ENCODE measurements at regions not wholly inside any gene's neighbourhood (a gene's known extent, or its start where the extent isn't known, plus 50 kb on each side); places are given as distances from the start of the nearest gene placed in this dataset.
A peak's percentile ranks its signal among the peaks of the same experiment; 100 is the strongest.

DNA sequence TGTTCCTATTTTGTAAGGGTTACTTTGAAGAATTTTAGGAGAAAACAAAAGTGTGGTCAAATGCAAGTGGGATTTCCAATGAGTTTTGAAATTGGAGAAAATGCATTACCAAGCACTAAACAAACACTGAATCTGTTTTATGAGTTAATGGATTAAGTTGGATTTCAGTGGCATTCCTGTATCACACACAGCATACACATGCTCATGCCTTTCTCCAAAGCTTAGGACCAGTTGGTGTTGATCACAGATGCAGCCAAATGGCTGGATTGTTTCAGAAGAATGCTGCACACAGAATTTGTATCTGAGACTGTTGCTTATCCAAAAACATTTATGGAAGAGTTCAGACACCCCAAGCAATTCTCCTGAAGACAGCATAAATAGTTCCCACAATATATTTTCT lies 611.1 kb downstream of the ACTL7B start:
- DNase-seq (ENCODE audit: low read depth): no peak

- no peak for DNase-seq (ENCODE audit: low read depth)
Observed at GRCh38 chr9:108241384-108242073, 614.3 kb downstream of the ACTL7B start.

GRCh38 chr9:108239696-108240321 lies 616.0 kb downstream of the ACTL7B start:
- no peak for DNase-seq (ENCODE audit: low read depth)

DNA sequence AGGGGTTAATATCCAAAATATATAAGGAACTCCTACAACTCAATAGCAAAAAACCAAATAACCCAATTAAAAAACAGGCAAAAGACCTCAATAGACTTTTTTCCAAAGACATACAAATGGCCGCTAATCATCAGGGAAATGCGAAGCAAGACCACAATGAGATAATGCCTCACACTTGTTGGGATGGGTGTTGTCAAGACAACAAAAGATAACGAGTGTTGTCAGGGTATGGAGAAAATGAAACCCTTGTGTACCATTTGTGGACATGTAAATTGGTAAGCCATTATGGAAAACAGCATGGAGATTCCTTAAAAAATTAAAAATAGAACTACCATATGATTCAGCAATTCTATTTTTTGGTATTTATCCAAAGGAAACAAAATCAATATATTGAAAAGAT lies 620.2 kb downstream of the ACTL7B start:
- DNase-seq (ENCODE audit: low read depth): no peak

- peak; percentile 46 for DNase-seq (ENCODE audit: low read depth)
Observed at GRCh38 chr9:108234811-108235210, 621.0 kb downstream of the ACTL7B start.

- DNase-seq (ENCODE audit: low read depth): no peak
Observed at GRCh38 chr9:108225149-108225800, 630.5 kb downstream of the ACTL7B start.

DNA sequence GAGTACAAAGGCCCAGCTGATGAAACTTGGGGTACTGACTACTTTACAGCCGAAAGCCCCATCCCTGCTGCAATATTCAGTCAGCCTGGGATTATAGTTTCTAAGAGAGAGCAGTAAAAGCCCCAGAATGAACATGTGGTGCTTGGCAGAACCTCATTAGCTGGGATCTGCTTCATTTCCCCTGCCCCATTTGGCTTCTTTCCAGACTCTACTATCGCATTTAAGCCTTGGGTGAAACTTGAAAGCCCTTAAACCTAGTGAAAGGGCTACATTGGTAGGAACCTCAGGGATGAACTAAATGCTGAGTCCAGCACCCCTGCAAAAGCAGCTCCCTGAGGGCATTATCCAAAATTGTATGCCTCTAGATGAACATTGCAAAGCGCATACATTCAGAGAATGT lies 631.1 kb downstream of the ACTL7B start:
- no peak for DNase-seq (ENCODE audit: low read depth)

DNA sequence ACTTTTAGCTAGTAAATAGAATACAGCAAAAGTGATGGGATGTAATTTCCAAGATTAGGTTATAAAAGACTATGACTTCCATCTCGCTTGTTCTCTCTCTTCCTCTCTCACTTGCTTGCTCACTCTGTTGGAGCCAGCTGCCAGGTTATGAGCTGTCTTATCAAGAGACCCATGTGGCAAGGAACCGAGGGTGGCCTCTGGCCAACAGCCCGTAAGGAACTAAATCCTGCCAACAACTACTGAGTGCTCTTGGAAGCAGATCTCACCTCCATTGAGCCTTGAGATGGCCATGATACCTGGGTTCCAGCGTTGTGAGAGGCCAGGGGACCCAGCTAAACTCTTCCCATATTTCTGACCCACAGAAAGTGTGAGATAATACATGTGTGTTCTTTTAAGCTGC lies 636.1 kb downstream of the ACTL7B start:
- DNase-seq (ENCODE audit: low read depth): no peak

DNA sequence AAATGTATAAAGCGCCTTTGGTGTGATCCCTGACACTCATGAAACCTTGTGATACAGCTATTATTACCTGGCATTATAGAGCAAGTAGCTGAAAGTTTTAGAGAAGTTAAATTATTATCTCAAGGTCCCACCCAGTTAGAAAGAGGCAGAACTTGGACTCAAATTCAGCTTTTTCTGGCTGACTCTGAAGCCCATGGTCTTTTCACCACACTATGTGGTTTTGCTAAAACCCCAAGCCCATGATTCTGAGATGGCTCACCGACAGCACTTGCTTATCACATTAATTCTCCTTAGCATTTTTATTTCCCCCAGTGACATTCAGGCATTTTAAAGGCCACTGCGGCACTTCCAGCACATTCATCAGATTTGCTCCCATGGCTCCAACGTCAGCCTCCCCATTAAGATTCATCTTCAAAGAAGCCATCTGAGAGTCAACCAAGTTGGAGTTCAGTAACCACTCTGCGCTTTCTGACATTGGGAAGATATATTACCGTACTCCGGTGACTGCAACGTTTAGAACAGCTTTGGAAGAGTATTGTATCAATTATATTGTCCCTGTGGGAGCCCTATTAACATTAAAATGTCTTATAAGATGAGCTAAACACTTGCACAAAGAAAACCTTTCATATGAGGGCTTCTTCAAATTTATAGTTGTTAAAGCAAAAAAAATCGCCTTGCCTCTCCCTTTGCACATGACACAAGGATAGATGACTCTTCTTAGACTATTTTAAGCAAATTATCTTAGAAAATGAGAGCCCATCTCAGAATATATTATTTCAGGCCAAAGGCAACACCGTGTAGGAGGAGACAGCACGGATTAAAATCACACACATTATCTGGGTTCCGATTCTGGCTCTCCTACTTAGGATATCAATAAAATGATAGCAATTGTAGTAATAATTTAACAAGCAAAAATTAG lies 638.1 kb downstream of the ACTL7B start:
- DNase-seq (ENCODE audit: low read depth): no peak

DNA sequence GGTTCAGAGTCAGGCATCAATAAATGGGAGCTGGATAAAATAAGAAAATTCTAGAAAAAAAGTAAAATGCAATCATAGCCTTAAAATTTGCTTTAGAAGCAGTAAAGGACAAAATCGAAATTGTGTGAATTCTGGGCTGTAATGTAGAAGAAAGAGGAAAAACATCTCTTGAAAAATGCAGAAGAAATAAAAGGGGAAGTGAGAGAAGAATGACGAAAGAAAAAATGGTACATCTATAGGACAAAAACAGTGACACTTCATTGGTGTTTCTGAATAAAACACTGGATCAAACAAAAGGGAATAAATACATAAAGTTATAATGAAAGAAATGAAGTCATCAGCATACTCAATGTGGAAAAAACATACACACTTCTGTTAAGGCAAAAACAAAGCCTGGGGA lies 642.3 kb downstream of the ACTL7B start:
- no peak for DNase-seq (ENCODE audit: low read depth)

DNA sequence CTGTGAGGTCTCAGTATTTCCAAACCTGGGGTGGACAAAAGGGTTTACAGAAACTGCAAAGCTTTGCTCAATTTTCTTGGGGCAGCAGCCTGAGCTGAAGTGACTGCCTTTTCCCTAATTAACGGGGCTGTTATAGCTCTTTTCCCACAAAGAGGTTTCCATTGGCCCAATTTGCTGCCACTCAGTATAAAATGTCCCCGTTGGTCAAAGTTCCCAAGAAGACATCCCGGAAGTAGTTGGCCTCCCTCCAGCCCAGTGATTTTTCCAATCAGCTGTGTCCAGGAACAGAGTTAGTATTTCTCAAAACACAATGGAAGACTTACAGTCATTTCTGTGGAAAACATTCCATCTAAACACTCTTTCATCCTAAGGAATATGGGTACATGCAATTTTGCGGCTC lies 643.6 kb downstream of the ACTL7B start:
- DNase-seq (ENCODE audit: low read depth): peak; percentile 84

GRCh38 chr9:108211411-108211955 lies 644.3 kb downstream of the ACTL7B start:
- DNase-seq (ENCODE audit: low read depth): no peak

- no peak for DNase-seq (ENCODE audit: low read depth)
Observed at GRCh38 chr9:108209132-108209685, 646.6 kb downstream of the ACTL7B start.

DNA sequence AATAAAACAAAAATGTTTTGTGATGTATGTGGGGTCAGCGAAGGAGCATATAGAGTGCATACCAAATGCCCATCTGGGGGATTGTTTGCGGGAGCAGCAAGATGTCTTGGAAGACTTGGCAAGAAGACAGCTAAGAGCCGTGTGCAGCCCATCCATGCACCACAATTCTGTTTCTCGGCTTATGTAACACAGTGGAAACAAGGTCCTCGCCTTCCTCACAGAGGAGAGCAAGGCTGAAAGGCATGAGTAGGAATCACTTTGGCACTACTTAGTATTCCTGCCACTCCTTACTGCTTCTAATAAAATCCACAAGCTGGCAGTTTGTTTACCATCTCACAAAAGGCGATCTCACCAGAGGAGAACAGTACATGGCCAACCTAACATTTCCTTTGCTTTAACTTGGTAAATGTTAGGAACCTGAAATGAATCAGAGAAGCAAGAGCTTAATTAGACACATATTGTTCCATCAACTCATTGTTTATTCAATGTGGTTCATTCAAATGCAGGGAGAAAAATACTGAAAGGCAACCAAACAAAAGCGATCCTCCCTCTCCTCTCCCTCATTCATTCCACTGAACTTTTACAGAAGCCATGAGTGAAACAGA lies 648.1 kb downstream of the ACTL7B start:
- no peak for DNase-seq (ENCODE audit: low read depth)

DNA sequence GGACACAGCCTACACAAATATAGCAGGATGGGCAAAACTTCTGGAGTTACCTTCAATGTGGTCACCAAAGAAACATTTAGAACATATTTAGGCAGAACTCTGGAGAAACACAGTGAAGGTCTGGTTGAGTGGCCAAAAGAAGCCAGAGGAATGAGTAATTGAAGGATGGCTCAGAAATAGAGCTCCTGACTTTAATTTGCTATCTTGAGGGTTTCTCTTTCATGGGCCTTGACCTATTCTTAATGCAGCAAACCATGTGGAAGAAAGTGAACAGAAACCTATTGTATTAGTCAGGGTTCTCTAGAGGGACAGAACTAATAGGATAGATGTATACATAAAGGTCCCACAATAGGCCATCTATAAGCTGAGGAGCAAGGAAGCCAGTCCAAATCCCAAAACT lies 650.5 kb downstream of the ACTL7B start:
- peak; percentile 47 for DNase-seq (ENCODE audit: low read depth)

- no peak for DNase-seq (ENCODE audit: low read depth)
Observed at GRCh38 chr9:108197899-108198298, 657.9 kb downstream of the ACTL7B start.

DNA sequence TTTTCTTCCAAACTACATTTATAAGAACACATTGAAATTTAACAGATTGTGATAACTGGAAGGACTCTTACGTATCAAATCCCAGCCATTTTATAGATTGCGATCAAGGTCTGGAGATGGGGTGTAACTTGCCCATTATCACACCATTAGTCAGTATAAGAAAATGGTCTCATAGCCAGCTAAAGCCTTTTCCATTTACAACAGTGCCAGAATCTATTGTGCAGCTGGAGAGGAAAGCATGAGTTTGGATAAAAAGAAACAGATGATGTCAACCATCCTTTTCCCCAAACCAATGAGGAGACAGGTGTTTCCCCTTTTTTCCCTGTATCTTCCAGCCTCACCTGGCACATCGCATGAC lies 658.8 kb downstream of the ACTL7B start:
- DNase-seq (ENCODE audit: low read depth): no peak

GRCh38 chr9:108196332-108197007 lies 659.3 kb downstream of the ACTL7B start:
- DNase-seq (ENCODE audit: low read depth): no peak

GRCh38 chr9:108194154-108194553 lies 661.6 kb downstream of the ACTL7B start:
- DNase-seq (ENCODE audit: low read depth): no peak

DNA sequence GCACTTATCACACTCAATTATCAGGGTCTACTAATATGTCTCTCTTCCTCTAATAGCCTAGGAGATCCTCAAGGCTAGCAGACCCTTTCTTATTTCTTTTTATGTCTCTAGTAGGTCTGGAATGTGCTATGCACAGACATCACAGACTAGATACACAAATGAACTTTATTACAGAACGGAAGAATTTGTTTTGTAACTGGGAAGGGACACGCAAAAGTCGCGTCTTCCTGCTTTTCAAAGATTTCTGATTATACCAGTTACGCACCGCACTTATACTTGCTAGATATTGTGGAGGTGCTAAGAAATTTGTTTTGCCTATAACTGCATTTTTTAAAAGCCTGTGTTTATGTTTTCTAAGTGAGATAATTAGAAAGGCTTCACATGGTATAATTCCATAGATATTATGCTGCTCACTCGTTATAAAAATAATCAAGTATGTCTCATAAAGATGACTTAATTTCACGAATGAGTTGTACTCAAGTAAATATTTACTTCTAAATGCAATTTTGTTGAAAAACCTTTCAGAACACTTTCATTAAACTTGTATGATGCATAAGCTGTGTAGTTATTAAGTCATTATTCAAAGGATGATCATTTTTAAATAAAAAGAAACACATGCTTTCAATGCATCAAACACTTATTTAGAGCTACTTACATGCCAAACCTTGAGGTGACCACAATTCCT lies 662.6 kb downstream of the ACTL7B start:
- no peak for DNase-seq (ENCODE audit: low read depth)

All from RPMI7951 (cell line).